RKO (cell line): ENCODE measurements at regions not wholly inside any gene's neighbourhood (a gene's known extent, or its start where the extent isn't known, plus 50 kb on each side); places are given as distances from the start of the nearest gene placed in this dataset.

Experiments used
- DNase-seq: peaks from one replicate; pipeline ENCODE4 v3.0.0-alpha.2; 2016; ENCODE audit warnings: low spot score

- DNase-seq, result no peak
Measured at GRCh38 chr6:47932575-47932974, 150.7 kb downstream of the OPN5 start.

DNA sequence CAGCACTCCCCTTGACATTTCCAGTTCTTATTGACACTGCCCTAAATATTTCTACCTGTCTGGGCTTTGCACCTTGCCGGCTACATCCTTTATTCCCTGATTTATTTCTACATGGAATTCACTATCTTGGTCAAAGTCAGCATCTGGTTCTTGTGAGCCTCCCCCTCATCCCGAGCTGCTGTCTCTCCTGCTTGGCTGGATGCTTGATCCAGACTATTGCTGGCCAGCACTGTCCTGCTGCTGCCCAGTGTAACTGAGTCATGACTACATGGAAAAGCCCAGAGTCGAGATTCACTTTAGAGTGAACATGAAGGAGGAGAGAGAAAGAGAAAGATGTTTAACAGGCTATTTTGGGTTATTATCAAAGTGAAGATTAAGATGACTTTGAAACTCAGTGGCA is 142.2 kb downstream of the OPN5 start:
- no peak for DNase-seq

GRCh38 chr6:47922391-47922790 is 140.6 kb downstream of the OPN5 start:
- no peak for DNase-seq

GRCh38 chr6:47919875-47920274 is 138.0 kb downstream of the OPN5 start:
- no peak for DNase-seq

DNA sequence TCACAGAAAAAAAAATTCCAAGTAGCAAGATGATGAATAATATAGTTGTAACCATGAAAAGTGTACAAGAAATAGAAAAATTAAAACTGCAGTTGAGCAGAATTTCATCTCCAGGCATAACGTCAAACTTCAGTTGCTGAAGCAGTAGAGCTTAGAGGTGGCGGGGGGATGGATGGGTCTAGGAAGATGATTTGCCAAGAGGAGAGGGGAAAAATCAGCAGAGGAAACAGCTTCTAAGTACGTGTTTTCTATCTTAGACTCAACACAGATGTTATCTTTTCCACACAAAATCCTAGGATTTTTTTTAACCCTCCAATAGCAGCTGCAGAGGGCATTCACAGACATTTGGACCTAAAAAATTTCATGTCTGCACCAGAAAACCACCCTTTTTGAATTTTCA is 136.0 kb downstream of the OPN5 start:
- DNase-seq, result no peak

GRCh38 chr6:47917202-47917601 is 135.4 kb downstream of the OPN5 start:
- DNase-seq, result no peak

- no peak for DNase-seq
Measured at GRCh38 chr6:47915017-47915416, 133.2 kb downstream of the OPN5 start.

DNA sequence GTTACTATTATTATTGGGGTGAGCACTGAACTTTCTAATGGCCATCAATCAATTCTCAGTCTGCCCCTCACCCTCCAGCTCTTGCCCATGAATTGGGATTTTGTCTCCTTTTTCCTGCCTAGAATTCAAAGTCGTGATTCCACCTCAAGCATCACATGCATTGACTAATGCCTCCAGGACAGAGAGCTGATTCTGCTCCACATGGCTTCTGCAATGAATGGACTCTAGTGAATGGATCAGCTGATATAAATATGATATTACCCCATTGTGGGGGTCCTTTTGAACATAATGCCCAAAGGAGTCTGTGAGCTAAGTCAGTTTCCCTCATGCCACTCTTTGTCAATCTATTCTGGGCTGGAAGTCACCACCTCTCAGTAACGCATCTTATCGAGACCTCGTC is 126.4 kb downstream of the OPN5 start:
- DNase-seq, result no peak

DNA sequence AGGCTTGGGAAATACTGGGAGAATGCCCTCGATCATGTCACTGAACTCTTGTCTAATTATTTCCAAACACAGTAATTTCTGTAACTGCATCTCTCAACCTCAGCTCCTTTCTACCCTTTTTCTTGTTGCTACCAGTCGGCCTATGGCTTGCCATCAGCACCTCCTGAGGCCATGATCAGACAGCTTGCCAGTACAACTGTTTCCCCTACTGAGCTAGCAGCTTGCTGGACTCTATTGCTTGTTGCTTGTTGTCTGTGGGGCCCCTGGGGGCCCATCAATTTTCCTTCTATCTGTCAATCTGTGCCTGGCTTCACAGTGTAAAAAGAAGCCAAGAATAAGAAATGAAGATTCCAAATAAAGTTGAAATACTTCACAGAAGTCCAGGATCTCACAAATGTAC is 123.9 kb downstream of the OPN5 start:
- no peak for DNase-seq

GRCh38 chr6:47897247-47897646 is 115.4 kb downstream of the OPN5 start:
- DNase-seq, result no peak

DNA sequence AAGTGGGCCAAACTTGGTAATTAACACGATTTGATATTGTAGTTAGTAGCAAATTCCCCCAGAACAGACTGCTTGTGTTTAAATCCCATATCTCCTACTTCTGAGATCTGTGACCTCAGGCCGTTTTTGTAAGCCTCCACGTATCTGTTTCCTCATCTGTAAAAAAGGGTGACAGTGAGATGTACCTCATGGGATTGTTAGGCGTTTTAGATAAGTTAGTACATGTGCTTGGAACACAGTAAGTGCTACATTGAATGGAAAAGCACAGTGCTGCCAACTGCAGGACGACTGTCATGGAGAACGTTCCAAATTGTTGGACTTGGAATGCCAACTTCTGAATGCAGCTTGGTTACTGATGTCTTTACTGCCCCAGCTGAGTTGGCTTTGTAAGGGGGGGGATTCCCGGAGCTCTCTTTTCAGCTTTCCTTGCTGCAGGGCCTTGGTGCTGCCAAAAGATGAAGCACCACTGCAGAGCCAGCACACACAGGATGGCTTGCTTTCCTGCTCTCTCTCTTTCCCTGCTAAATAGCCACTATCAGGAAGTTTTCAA is 108.6 kb downstream of the OPN5 start:
- DNase-seq, result no peak

- no peak for DNase-seq
Measured at GRCh38 chr6:47879015-47879414, 97.2 kb downstream of the OPN5 start.
